Left colon (tissue), 2 donors: ENCODE measurements at regions not wholly inside any gene's neighbourhood (a gene's known extent, or its start where the extent isn't known, plus 50 kb on each side); places are given as distances from the start of the nearest gene placed in this dataset.

Experiments used
- ATAC-seq: fragments of 200-7000 bp; cut with Tn5 transposase; one replicate; pipeline ENCODE4 v1.9.1; 2020; ENCODE audit warnings: mild to moderate bottlenecking, moderate library complexity
- DNase-seq, 2 donors: peaks; one replicate each; pipeline ENCODE4 v3.0.0-alpha.2; 2020
- intact Hi-C, 2 donors: fragments of 100-400 bp; cut with DNase I in 1 of 2; cut with micrococcal nuclease in 1 of 2; formaldehyde crosslinking; loops; one replicate each; pipeline versions ENCODE4 v1.11.2 to v1.14.0; 2022; cut with DNase I, micrococcal nuclease
- donor health status: DM: no; HTN: no; CAD: no.
- donor health status: DM: yes; HTN: yes; CAD: no.

DNA sequence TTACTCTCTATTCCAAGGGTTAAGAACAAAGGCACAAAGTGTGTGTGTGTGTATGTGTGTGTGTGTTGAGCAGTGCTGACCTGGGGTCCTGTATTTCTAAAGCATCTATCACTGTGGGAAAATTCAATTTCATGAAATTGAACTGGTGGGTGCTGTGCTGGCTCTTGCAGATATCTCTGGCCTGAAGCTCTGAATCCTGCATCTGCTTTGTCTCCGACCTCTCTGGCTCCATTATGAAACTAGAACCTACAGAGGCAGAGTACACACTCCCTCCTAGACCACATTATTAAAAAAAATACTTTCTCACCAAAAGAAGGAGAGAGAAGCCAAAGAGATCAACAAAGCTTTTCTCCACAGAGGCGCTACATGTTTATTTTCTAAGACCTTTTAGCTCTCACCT, 88.4 kb upstream of the PDE4B start:
- intact Hi-C loops = no loop called here
- no peak for DNase-seq

GRCh38 chr1:65717815-65718454, 74.8 kb upstream of the PDE4B start:
- intact Hi-C loops = no loop called here
- ATAC-seq (peak; percentile 48), DNase-seq (peak in 1 of 2 donors; percentile 13)

More for the DNA sequence above, 88.4 kb upstream of the PDE4B start:
- ATAC-seq = no peak

GRCh38 chr1:65719391-65719790, 73.3 kb upstream of the PDE4B start:
- intact Hi-C loops = no loop called here
- DNase-seq (no peak), ATAC-seq (no peak)

DNA sequence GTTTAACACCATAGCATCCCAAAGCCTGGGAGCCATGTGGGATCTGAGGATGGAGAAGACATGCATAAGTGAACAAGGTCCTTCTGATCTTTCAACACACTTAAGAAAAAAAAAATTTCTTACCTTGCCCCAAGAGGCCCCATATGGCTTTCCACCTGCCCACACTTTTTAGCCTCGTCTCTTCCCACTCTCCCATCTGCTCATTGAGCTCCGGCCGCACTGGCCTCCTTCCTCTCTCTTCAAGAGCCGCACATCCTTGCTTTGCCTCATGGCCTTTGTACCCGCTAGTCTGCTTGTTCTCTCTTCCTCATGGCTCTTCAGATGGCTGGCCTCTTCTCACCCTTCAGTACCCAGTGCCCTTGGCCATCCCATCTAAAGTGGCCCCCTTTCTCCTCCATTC, 70.2 kb upstream of the PDE4B start:
- intact Hi-C loops = no loop called here
- DNase-seq (no peak), ATAC-seq (no peak)

- DNase-seq = no peak
- intact Hi-C loops = no loop called here
Measured at GRCh38 chr1:65724151-65724550, 68.5 kb upstream of the PDE4B start.

GRCh38 chr1:65725064-65725463, 67.6 kb upstream of the PDE4B start:
- no peak for DNase-seq
- intact Hi-C loops = no loop called here
- no peak for ATAC-seq

More at GRCh38 chr1:65724151-65724550, 68.5 kb upstream of the PDE4B start:
- no peak for ATAC-seq

GRCh38 chr1:65728504-65728903, 64.2 kb upstream of the PDE4B start:
- no peak for DNase-seq
- no peak for ATAC-seq
- intact Hi-C loops = no loop called here

GRCh38 chr1:65729259-65729658, 63.4 kb upstream of the PDE4B start:
- DNase-seq (no peak), ATAC-seq (no peak)
- intact Hi-C loops = no loop called here

DNA sequence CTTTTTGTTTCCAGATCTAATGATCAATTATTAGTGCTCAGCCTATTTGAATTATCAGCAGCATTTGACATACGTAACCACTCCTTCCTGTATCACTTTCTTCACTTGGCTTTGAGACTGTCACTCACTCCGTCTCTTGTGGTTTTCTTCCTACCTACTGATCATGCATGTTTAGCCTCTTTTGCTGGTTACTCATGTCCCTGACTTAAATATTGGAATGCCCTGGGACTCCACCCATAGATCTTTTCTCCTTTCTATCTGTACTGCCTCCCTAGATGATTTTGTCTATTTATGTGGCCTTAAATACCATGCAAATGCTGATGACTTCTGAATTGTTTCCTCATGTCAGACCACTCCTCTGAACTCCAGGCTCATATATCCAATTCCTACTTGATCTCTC, 57.7 kb upstream of the PDE4B start:
- intact Hi-C loops = no loop called here
- no peak for ATAC-seq
- no peak for DNase-seq

- ATAC-seq = no peak
- intact Hi-C loops = no loop called here
- no peak for DNase-seq
Measured at GRCh38 chr1:65741993-65742392, 50.7 kb upstream of the PDE4B start.
